ENCODE measurements at regions not wholly inside any gene's neighbourhood (a gene's known extent, or its start where the extent isn't known, plus 50 kb on each side); places are given as distances from the start of the nearest gene placed in this dataset.

GRCh38 chr2:111653103-111653624, 230.8 kb downstream of the ANAPC1 start:
- H3K27me3 ChIP-seq (ENCODE audit: control insufficient read depth in 1 of 2, insufficient read depth in 2 of 2, low read length in 2 of 2) = no peaks in the 10 kb centered on the region
- H3K9me3 ChIP-seq (ENCODE audit: control insufficient read depth in 2 of 2, insufficient read depth in 1 of 2, low read depth in 1 of 2, low read length in 1 of 2) = no peaks in the 10 kb centered on the region
- H3K36me3 ChIP-seq (ENCODE audit: control insufficient read depth in 2 of 2, insufficient read depth in 2 of 2, low read length in 1 of 2) = no peaks in the 10 kb centered on the region
- no peak overlapping the region for H3K27ac ChIP-seq (ENCODE audit: low read depth in 2 of 2, low read length in 1 of 2)
- 58 to 68% methylated on average over 1 of the region's 1 CpG for WGBS, 2 donors
- no peak overlapping the region for H3K4me3 ChIP-seq (ENCODE audit: low read depth in 1 of 2, low read length in 2 of 2)
- H3K4me1 ChIP-seq (ENCODE audit: control insufficient read depth in 2 of 2, insufficient read depth in 2 of 2, low read length in 1 of 2) = peaks cover 0 to 4% of the 10 kb centered on the region in 2 donors

- H3K4me1 ChIP-seq (ENCODE audit: control insufficient read depth in 2 of 2, insufficient read depth in 2 of 2, low read length in 1 of 2) = peaks cover under 1 to 4% of the 10 kb centered on the region in 2 donors
- WGBS, 2 donors = 88 to 93% methylated on average over 4 of the region's 4 CpGs
- no peak overlapping the region for H3K27ac ChIP-seq (ENCODE audit: low read depth in 2 of 2, low read length in 1 of 2)
- H3K4me3 ChIP-seq (ENCODE audit: low read depth in 1 of 2, low read length in 2 of 2) = no peak overlapping the region
- no peaks in the 10 kb centered on the region for H3K27me3 ChIP-seq (ENCODE audit: control insufficient read depth in 1 of 2, insufficient read depth in 2 of 2, low read length in 2 of 2)
- H3K9me3 ChIP-seq (ENCODE audit: control insufficient read depth in 2 of 2, insufficient read depth in 1 of 2, low read depth in 1 of 2, low read length in 1 of 2) = no peaks in the 10 kb centered on the region
- H3K36me3 ChIP-seq (ENCODE audit: control insufficient read depth in 2 of 2, insufficient read depth in 2 of 2, low read length in 1 of 2) = no peaks in the 10 kb centered on the region
Measured at GRCh38 chr2:111653913-111654312, 230.1 kb downstream of the ANAPC1 start.

- 93 to 95% methylated on average over 5 of the region's 5 CpGs for WGBS, 2 donors
- Histone ChIP-seq H3K4me1 (ENCODE audit: control insufficient read depth in 2 of 2, insufficient read depth in 2 of 2, low read length in 1 of 2) (peaks cover 2 to 8% of the 10 kb centered on the region in 2 donors), H3K27me3 (ENCODE audit: control insufficient read depth in 1 of 2, insufficient read depth in 2 of 2, low read length in 2 of 2) (no peaks in the 10 kb centered on the region), H3K36me3 (ENCODE audit: control insufficient read depth in 2 of 2, insufficient read depth in 2 of 2, low read length in 1 of 2) (no peaks in the 10 kb centered on the region), H3K4me3 (ENCODE audit: low read depth in 1 of 2, low read length in 2 of 2) (no peak overlapping the region), H3K27ac (ENCODE audit: low read depth in 2 of 2, low read length in 1 of 2) (no peak overlapping the region), H3K9me3 (ENCODE audit: control insufficient read depth in 2 of 2, insufficient read depth in 1 of 2, low read depth in 1 of 2, low read length in 1 of 2) (no peaks in the 10 kb centered on the region)
Measured at GRCh38 chr2:111654829-111655228, 229.2 kb downstream of the ANAPC1 start.

- Histone ChIP-seq H3K27ac (ENCODE audit: low read depth in 2 of 2, low read length in 1 of 2) (no peak overlapping the region), H3K4me3 (ENCODE audit: low read depth in 1 of 2, low read length in 2 of 2) (no peak overlapping the region), H3K36me3 (ENCODE audit: control insufficient read depth in 2 of 2, insufficient read depth in 2 of 2, low read length in 1 of 2) (no peaks in the 10 kb centered on the region), H3K4me1 (ENCODE audit: control insufficient read depth in 2 of 2, insufficient read depth in 2 of 2, low read length in 1 of 2) (peaks cover 2 to 9% of the 10 kb centered on the region in 2 donors), H3K9me3 (ENCODE audit: control insufficient read depth in 2 of 2, insufficient read depth in 1 of 2, low read depth in 1 of 2, low read length in 1 of 2) (no peaks in the 10 kb centered on the region), H3K27me3 (ENCODE audit: control insufficient read depth in 1 of 2, insufficient read depth in 2 of 2, low read length in 2 of 2) (no peaks in the 10 kb centered on the region)
- WGBS, 2 donors = 89 to 94% methylated on average over 9 of the region's 9 CpGs
Measured at GRCh38 chr2:111656436-111656835, 227.6 kb downstream of the ANAPC1 start.

- Histone ChIP-seq H3K27me3 (ENCODE audit: control insufficient read depth in 1 of 2, insufficient read depth in 2 of 2, low read length in 2 of 2) (no peaks in the 10 kb centered on the region), H3K36me3 (ENCODE audit: control insufficient read depth in 2 of 2, insufficient read depth in 2 of 2, low read length in 1 of 2) (no peaks in the 10 kb centered on the region), H3K4me3 (ENCODE audit: low read depth in 1 of 2, low read length in 2 of 2) (no peak overlapping the region), H3K9me3 (ENCODE audit: control insufficient read depth in 2 of 2, insufficient read depth in 1 of 2, low read depth in 1 of 2, low read length in 1 of 2) (no peaks in the 10 kb centered on the region), H3K27ac (ENCODE audit: low read depth in 2 of 2, low read length in 1 of 2) (no peak overlapping the region), H3K4me1 (ENCODE audit: control insufficient read depth in 2 of 2, insufficient read depth in 2 of 2, low read length in 1 of 2) (peaks cover 2 to 13% of the 10 kb centered on the region in 2 donors)
- 83 to 86% methylated on average over 11 of the region's 11 CpGs for WGBS, 2 donors
Measured at GRCh38 chr2:111656894-111657293, 227.1 kb downstream of the ANAPC1 start.

- 93 to 96% methylated on average over 8 of the region's 8 CpGs for WGBS, 2 donors
- Histone ChIP-seq H3K36me3 (ENCODE audit: control insufficient read depth in 2 of 2, insufficient read depth in 2 of 2, low read length in 1 of 2) (no peaks in the 10 kb centered on the region), H3K9me3 (ENCODE audit: control insufficient read depth in 2 of 2, insufficient read depth in 1 of 2, low read depth in 1 of 2, low read length in 1 of 2) (no peaks in the 10 kb centered on the region), H3K4me3 (ENCODE audit: low read depth in 1 of 2, low read length in 2 of 2) (no peak overlapping the region), H3K27ac (ENCODE audit: low read depth in 2 of 2, low read length in 1 of 2) (no peak overlapping the region), H3K4me1 (ENCODE audit: control insufficient read depth in 2 of 2, insufficient read depth in 2 of 2, low read length in 1 of 2) (peaks cover 2 to 13% of the 10 kb centered on the region in 2 donors), H3K27me3 (ENCODE audit: control insufficient read depth in 1 of 2, insufficient read depth in 2 of 2, low read length in 2 of 2) (no peaks in the 10 kb centered on the region)
Measured at GRCh38 chr2:111657351-111657975, 226.5 kb downstream of the ANAPC1 start.

GRCh38 chr2:111659361-111660333, 224.3 kb downstream of the ANAPC1 start:
- no peaks in the 10 kb centered on the region for H3K36me3 ChIP-seq (ENCODE audit: control insufficient read depth in 2 of 2, insufficient read depth in 2 of 2, low read length in 1 of 2)
- no peaks in the 10 kb centered on the region for H3K9me3 ChIP-seq (ENCODE audit: control insufficient read depth in 2 of 2, insufficient read depth in 1 of 2, low read depth in 1 of 2, low read length in 1 of 2)
- no peak overlapping the region for H3K4me3 ChIP-seq (ENCODE audit: low read depth in 1 of 2, low read length in 2 of 2)
- H3K27me3 ChIP-seq (ENCODE audit: control insufficient read depth in 1 of 2, insufficient read depth in 2 of 2, low read length in 2 of 2) = no peaks in the 10 kb centered on the region
- WGBS, 2 donors = 51 to 53% methylated on average over 13 of the region's 13 CpGs
- peak overlapping the region; percentile 88 to 97 for H3K27ac ChIP-seq (ENCODE audit: low read depth in 2 of 2, low read length in 1 of 2)
- H3K4me1 ChIP-seq (ENCODE audit: control insufficient read depth in 2 of 2, insufficient read depth in 2 of 2, low read length in 1 of 2) = peaks cover 2 to 9% of the 10 kb centered on the region in 2 donors

- 94 to 98% methylated on average over 5 of the region's 5 CpGs for WGBS, 2 donors
- no peaks in the 10 kb centered on the region for H3K9me3 ChIP-seq (ENCODE audit: control insufficient read depth in 2 of 2, insufficient read depth in 1 of 2, low read depth in 1 of 2, low read length in 1 of 2)
- peaks cover 2 to 9% of the 10 kb centered on the region in 2 donors for H3K4me1 ChIP-seq (ENCODE audit: control insufficient read depth in 2 of 2, insufficient read depth in 2 of 2, low read length in 1 of 2)
- no peak overlapping the region for H3K4me3 ChIP-seq (ENCODE audit: low read depth in 1 of 2, low read length in 2 of 2)
- H3K27me3 ChIP-seq (ENCODE audit: control insufficient read depth in 1 of 2, insufficient read depth in 2 of 2, low read length in 2 of 2) = no peaks in the 10 kb centered on the region
- no peaks in the 10 kb centered on the region for H3K36me3 ChIP-seq (ENCODE audit: control insufficient read depth in 2 of 2, insufficient read depth in 2 of 2, low read length in 1 of 2)
- H3K27ac ChIP-seq (ENCODE audit: low read depth in 2 of 2, low read length in 1 of 2) = peak overlapping the region; percentile 88 to 97
Measured at GRCh38 chr2:111660811-111661210, 223.2 kb downstream of the ANAPC1 start.

GRCh38 chr2:111661286-111661940, 222.6 kb downstream of the ANAPC1 start:
- Histone ChIP-seq H3K4me3 (ENCODE audit: low read depth in 1 of 2, low read length in 2 of 2) (no peak overlapping the region), H3K27me3 (ENCODE audit: control insufficient read depth in 1 of 2, insufficient read depth in 2 of 2, low read length in 2 of 2) (no peaks in the 10 kb centered on the region), H3K9me3 (ENCODE audit: control insufficient read depth in 2 of 2, insufficient read depth in 1 of 2, low read depth in 1 of 2, low read length in 1 of 2) (no peaks in the 10 kb centered on the region), H3K27ac (ENCODE audit: low read depth in 2 of 2, low read length in 1 of 2) (no peak overlapping the region), H3K36me3 (ENCODE audit: control insufficient read depth in 2 of 2, insufficient read depth in 2 of 2, low read length in 1 of 2) (no peaks in the 10 kb centered on the region), H3K4me1 (ENCODE audit: control insufficient read depth in 2 of 2, insufficient read depth in 2 of 2, low read length in 1 of 2) (peaks cover 2 to 10% of the 10 kb centered on the region in 2 donors)
- 89 to 92% methylated on average over 7 of the region's 7 CpGs for WGBS, 2 donors

All from esophagus (tissue), 2 donors.